H9 (cell line): ENCODE measurements at regions not wholly inside any gene's neighbourhood (a gene's known extent, or its start where the extent isn't known, plus 50 kb on each side); places are given as distances from the start of the nearest gene placed in this dataset.

Source experiments
- DNase-seq: peaks from one replicate; pipeline ENCODE4 v3.0.0-alpha.2; 2017
- H2AFZ ChIP-seq: one replicate; pipeline ENCODE4 v1.6.1; 2013; ENCODE audit warnings: mild to moderate bottlenecking, low read length, control low read depth, moderate library complexity
- H2AK5ac ChIP-seq: 2 replicates; pipeline ENCODE4 v1.6.1; 2013; ENCODE audit warnings: low read length, control low read depth, mixed read lengths; ENCODE audit not compliant: insufficient read length
- H2BK120ac ChIP-seq: one replicate; pipeline ENCODE4 v1.6.1; 2013; ENCODE audit warnings: low read depth, mild to moderate bottlenecking, low read length, control low read depth, inconsistent platforms; ENCODE audit not compliant: poor library complexity, severe bottlenecking
- H2BK12ac ChIP-seq: 2 replicates; pipeline ENCODE4 v1.6.1; 2013; ENCODE audit warnings: low read length, control low read depth, mixed read lengths, low read depth; ENCODE audit not compliant: insufficient read length
- H2BK15ac ChIP-seq: 2 replicates; pipeline ENCODE4 v1.6.1; 2013; ENCODE audit warnings: low read depth, low read length, control low read depth
- H2BK20ac ChIP-seq: one replicate; pipeline ENCODE4 v1.6.1; 2013; ENCODE audit warnings: low read depth, mild to moderate bottlenecking, low read length, control low read depth, inconsistent platforms; ENCODE audit not compliant: poor library complexity, severe bottlenecking
- H2BK5ac ChIP-seq: 2 replicates; pipeline ENCODE4 v1.6.1; 2013; ENCODE audit warnings: low read length, control low read depth, mixed read lengths; ENCODE audit not compliant: insufficient read length
- H3K14ac ChIP-seq: 2 replicates; pipeline ENCODE4 v1.6.1; 2013; ENCODE audit warnings: low read length, control low read depth; ENCODE audit not compliant: insufficient read depth
- H3K18ac ChIP-seq: 2 replicates; pipeline ENCODE4 v1.6.1; 2013; ENCODE audit warnings: low read depth, mild to moderate bottlenecking, mixed read lengths, low read length, control low read depth; ENCODE audit not compliant: insufficient read length
- H3K23ac ChIP-seq: 2 replicates; pipeline ENCODE4 v1.6.1; 2013; ENCODE audit warnings: low read length, control low read depth, mixed read lengths, low read depth; ENCODE audit not compliant: insufficient read length
- H3K23me2 ChIP-seq: 2 replicates; pipeline ENCODE4 v1.6.1; 2013; ENCODE audit warnings: low read depth, mild to moderate bottlenecking, mixed read lengths, low read length, control low read depth; ENCODE audit not compliant: insufficient read length, poor library complexity, severe bottlenecking
- H3K27ac ChIP-seq: 2 replicates; pipeline ENCODE4 v1.5.1; 2013; ENCODE audit warnings: low read length, control low read depth, mixed read lengths, low read depth; ENCODE audit not compliant: insufficient read length
- H3K27me3 ChIP-seq: 2 replicates; pipeline ENCODE4 v1.6.1; 2013; ENCODE audit warnings: low read length, control low read depth, inconsistent platforms; ENCODE audit not compliant: insufficient read depth
- H3K4ac ChIP-seq: 2 replicates; pipeline ENCODE4 v1.6.1; 2013; ENCODE audit warnings: low read depth, mild to moderate bottlenecking, control low read depth, inconsistent platforms, low read length, moderate library complexity
- H3K4me1 ChIP-seq: 2 replicates; pipeline ENCODE4 v1.6.1; 2013; ENCODE audit warnings: low read length, control low read depth, inconsistent platforms; ENCODE audit not compliant: insufficient read depth
- H3K4me2 ChIP-seq: 2 replicates; pipeline ENCODE4 v1.6.1; 2013; ENCODE audit warnings: low read length, control low read depth, mixed read lengths; ENCODE audit not compliant: insufficient read length, insufficient read depth
- H3K56ac ChIP-seq: 2 replicates; pipeline ENCODE4 v1.6.1; 2013; ENCODE audit warnings: low read depth, mild to moderate bottlenecking, mixed read lengths, low read length, control low read depth; ENCODE audit not compliant: insufficient read length
- H3K79me1 ChIP-seq: 2 replicates; pipeline ENCODE4 v1.6.1; 2013; ENCODE audit warnings: low read depth, mild to moderate bottlenecking, moderate library complexity, low read length, control low read depth, inconsistent platforms; ENCODE audit not compliant: insufficient read depth, poor library complexity, severe bottlenecking
- H3K79me2 ChIP-seq: 2 replicates; pipeline ENCODE4 v1.6.1; 2013; ENCODE audit warnings: low read length, control low read depth, inconsistent platforms; ENCODE audit not compliant: insufficient read depth
- H3K9ac ChIP-seq: 2 replicates; pipeline ENCODE4 v1.6.1; 2013; ENCODE audit warnings: low read length, control low read depth, mixed read lengths; ENCODE audit not compliant: insufficient read length; ENCODE audit errors: extremely low read depth
- H3K9me3 ChIP-seq: one replicate; pipeline ENCODE4 v1.6.1; 2013; ENCODE audit warnings: low read depth, low read length, inconsistent platforms; ENCODE audit not compliant: control insufficient read depth
- H3T11ph ChIP-seq: one replicate; pipeline ENCODE4 v1.6.1; 2013; ENCODE audit warnings: mild to moderate bottlenecking, low read length, control low read depth, inconsistent platforms
- H4K20me1 ChIP-seq: one replicate; pipeline ENCODE4 v1.6.1; 2013; ENCODE audit not compliant: control insufficient read depth, insufficient read length, insufficient read depth
- H4K5ac ChIP-seq: 2 replicates; pipeline ENCODE4 v1.6.1; 2013; ENCODE audit warnings: low read depth, mild to moderate bottlenecking, mixed read lengths, low read length, control low read depth; ENCODE audit not compliant: insufficient read length
- H4K8ac ChIP-seq: replicated peaks from 2 replicates; pipeline ENCODE4 v1.6.1; 2013; ENCODE audit warnings: low read length, control low read depth, mixed read lengths, low read depth; ENCODE audit not compliant: insufficient read length
- H4K91ac ChIP-seq: 2 replicates; pipeline ENCODE4 v1.6.1; 2013; ENCODE audit warnings: low read depth, mild to moderate bottlenecking, moderate library complexity, mixed read lengths, low read length, control low read depth; ENCODE audit not compliant: insufficient read length
- H3K27ac Mint-ChIP-seq, 3 experiments: 2 replicates in 2 of 3; 3 replicates in 1 of 3; pipeline ENCODE4 v1.8.0; 2020 to 2021; ENCODE audit warnings: mixed read lengths in 3 of 3, mild to moderate bottlenecking in 1 of 3, moderate library complexity in 1 of 3
- H3K27me3 Mint-ChIP-seq: 2 replicates; pipeline ENCODE4 v1.8.0; 2021; ENCODE audit warnings: low read depth, mild to moderate bottlenecking, moderate library complexity, mixed read lengths
- H3K36me3 Mint-ChIP-seq, 3 experiments: 2 replicates in 2 of 3; 3 replicates in 1 of 3; pipeline ENCODE4 v1.8.0; 2020 to 2021; ENCODE audit warnings: low read depth in 3 of 3, mixed read lengths in 3 of 3; ENCODE audit not compliant: insufficient read depth in 1 of 3
- H3K4me1 Mint-ChIP-seq, 2 experiments: 2 replicates each; pipeline ENCODE4 v1.8.0; 2020; ENCODE audit warnings: mixed read lengths in 2 of 2
- H3K4me3 Mint-ChIP-seq, 2 experiments: 2 replicates in 1 of 2; 3 replicates in 1 of 2; pipeline ENCODE4 v1.8.0; 2020 to 2021; ENCODE audit warnings: mild to moderate bottlenecking in 2 of 2, mixed read lengths in 2 of 2, moderate library complexity in 1 of 2
- H3K9me3 Mint-ChIP-seq, 2 experiments: 2 replicates in 1 of 2; 3 replicates in 1 of 2; pipeline ENCODE4 v1.8.0; 2020; ENCODE audit warnings: mild to moderate bottlenecking in 2 of 2, mixed read lengths in 2 of 2, moderate library complexity in 1 of 2
- CTCF ChIP-seq: fragments of 200-600 bp; sonication (generic); conservative IDR thresholded peaks from 3 replicates; pipeline ENCODE4 v1.8.0; 2021; ENCODE audit warnings: antibody characterized with exemption, mild to moderate bottlenecking
- WGBS: extraction: QIAGEN DNeasy Blood & Tissue Kit; methylation state at CpG from one replicate; pipeline ENCODE4 v1.1.7; 2013; ENCODE audit warnings: missing lambda C conversion rate, low lambda C conversion rate, mixed read lengths; ENCODE audit not compliant: insufficient read length; ENCODE audit errors: extremely low coverage; 5-methylcytosine and 5-hydroxymethylcytosine counted together

GRCh38 chrX:127879585-127879984 lies 172.6 kb downstream of the ACTRT1 start:
- Mint-ChIP-seq H3K9me3 (peaks cover 0 to 41% of the 10 kb centered on the region in 2 experiments; a peak in 2 of 5 replicates), H3K4me3 (no peak overlapping the region), H3K36me3 (no peaks in the 10 kb centered on the region), H3K4me1 (no peaks in the 10 kb centered on the region), H3K27ac (no peak overlapping the region), H3K27me3 (no peaks in the 10 kb centered on the region; the same call in 1 of the 2 replicates)
- Histone ChIP-seq H3K4me1 (no peaks in the 10 kb centered on the region), H4K5ac (no peak overlapping the region), H3T11ph (no peak overlapping the region), H3K9ac (no peak overlapping the region), H3K23ac (no peak overlapping the region), H2BK20ac (no peak overlapping the region), H3K27ac (no peak overlapping the region), H4K20me1 (no peaks in the 10 kb centered on the region), H4K91ac (no peak overlapping the region), H3K14ac (no peak overlapping the region), H3K9me3 (no peaks in the 10 kb centered on the region), H2BK120ac (no peak overlapping the region), H2AK5ac (no peak overlapping the region), H3K4me2 (no peak overlapping the region), H2BK15ac (no peak overlapping the region), H3K56ac (no peak overlapping the region), H3K4ac (no peak overlapping the region), H2AFZ (no peak overlapping the region), H4K8ac (no peak overlapping the region), H3K23me2 (no peaks in the 10 kb centered on the region), H2BK12ac (no peak overlapping the region), H3K18ac (no peak overlapping the region), H3K79me1 (no peaks in the 10 kb centered on the region), H3K27me3 (no peaks in the 10 kb centered on the region), H2BK5ac (no peak overlapping the region), H3K79me2 (no peaks in the 10 kb centered on the region)
- WGBS, result no CpG with 5 or more reads among the region's 2 CpGs
- DNase-seq, result no peak
- TF ChIP-seq CTCF, result no peak
